ENCODE measurements at regions not wholly inside any gene's neighbourhood (a gene's known extent, or its start where the extent isn't known, plus 50 kb on each side); places are given as distances from the start of the nearest gene placed in this dataset.

- H4K5ac ChIP-seq (ENCODE audit: low read depth, low read length) = no peak overlapping the region
- dilution Hi-C loops (cut with HindIII; ENCODE audit: low sequenced_read_pairs, unreplicated experiment) = no loop called here
- no peak overlapping the region for H3K4me2 ChIP-seq (ENCODE audit: low read depth, low read length)
- TF ChIP-seq USF2 (IDR thresholded peaks at IDR 0.05; ENCODE audit: low read depth, low read length) = no peak
- TF ChIP-seq RAD21 (IDR thresholded peaks at IDR 0.05; ENCODE audit: low read length) = no peak
- TF ChIP-seq SMC3 (IDR thresholded peaks at IDR 0.05; ENCODE audit: low read depth, low read length) = no peak
- TF ChIP-seq RFX5 (IDR thresholded peaks at IDR 0.05; ENCODE audit: low read depth, low read length) = no peak
- TF ChIP-seq POLR2A (IDR thresholded peaks at IDR 0.05; ENCODE audit: low read depth, low read length) = no peak
- TF ChIP-seq FOS (IDR thresholded peaks at IDR 0.05; ENCODE audit: low read depth, low read length) = no peak
- TF ChIP-seq MAZ (IDR thresholded peaks at IDR 0.05; ENCODE audit: borderline replicate concordance, low read depth, low read length) = no peak
- TF ChIP-seq CHD1 (IDR thresholded peaks at IDR 0.05; ENCODE audit: low read depth, low read length) = no peak
- no peak for TF ChIP-seq ELK1 (IDR thresholded peaks at IDR 0.05; ENCODE audit: borderline replicate concordance, low read depth, low read length)
- H2BK20ac ChIP-seq (ENCODE audit: low read depth, low read length) = no peak overlapping the region
- no peak overlapping the region for H3K14ac ChIP-seq (replicated peaks; ENCODE audit: low read depth, low read length)
- H3K9ac ChIP-seq (ENCODE audit: low read depth, low read length) = no peak overlapping the region
- 60% methylated on average over 1 of the region's 6 CpGs; no CpG with 5 or more reads in 1 of the 2 experiments for WGBS, 2 experiments (ENCODE audit: extremely low coverage in 2 of 2, insufficient read length in 1 of 2)
- no peaks in the 10 kb centered on the region for H3K9me1 ChIP-seq (ENCODE audit: insufficient read depth, low read length)
- H4K91ac ChIP-seq (ENCODE audit: insufficient read depth, low read depth, low read length) = no peak overlapping the region
- no peak overlapping the region for H3K27ac ChIP-seq (ENCODE audit: insufficient read depth, low read length)
- H3K4me3 ChIP-seq (ENCODE audit: insufficient read depth, low read depth, low read length) = no peak overlapping the region
- H3K23ac ChIP-seq (ENCODE audit: low read depth, low read length) = no peak overlapping the region
- H4K8ac ChIP-seq (ENCODE audit: low read depth in 2 of 2, low read length in 2 of 2) = no peak overlapping the region
- H2AK9ac ChIP-seq (replicated peaks; ENCODE audit: low read depth, low read length, poor library complexity) = no peak overlapping the region
- H2AFZ ChIP-seq (replicated peaks; ENCODE audit: low read length, poor library complexity) = no peak overlapping the region
- H3K56ac ChIP-seq (ENCODE audit: extremely low read depth, insufficient read depth, low read length) = no peak overlapping the region
- no peaks in the 10 kb centered on the region for H3K4me1 ChIP-seq (ENCODE audit: control insufficient read depth, insufficient read depth, low read length)
- H2BK15ac ChIP-seq (ENCODE audit: low read depth, low read length) = no peak overlapping the region
- no peak overlapping the region for H2AK5ac ChIP-seq (ENCODE audit: low read depth, low read length)
- H3K36me3 ChIP-seq (ENCODE audit: control insufficient read depth, insufficient read depth, low read length) = no peaks in the 10 kb centered on the region
- H3K18ac ChIP-seq (ENCODE audit: low read depth, low read length) = no peak overlapping the region
- no peaks in the 10 kb centered on the region for H3K9me3 ChIP-seq (ENCODE audit: control insufficient read depth, insufficient read depth, low read length)
- BruUV-seq (replicated peaks) = no TSS peak
- in situ Hi-C loops (cut with MboI; ENCODE audit: low sequenced_read_pairs) = no loop called here
- H3K27me3 ChIP-seq (ENCODE audit: control insufficient read depth, insufficient read depth, low read length) = no peaks in the 10 kb centered on the region
- H2BK120ac ChIP-seq (ENCODE audit: low read depth, low read length) = no peak overlapping the region
- intact Hi-C loops (cut with micrococcal nuclease) = loop anchor here (5.0 kb wide), 1 partner anchor 61 kb away; no protein-coding TSS in a partner anchor
- no peak overlapping the region for H2BK5ac ChIP-seq (ENCODE audit: low read depth, low read length, poor library complexity, severe bottlenecking)
- CTCF ChIA-PET = no interaction called here
- POLR2A ChIA-PET (ENCODE audit: unreplicated experiment) = no interaction called here
- H3K4ac ChIP-seq (ENCODE audit: low read depth, low read length) = no peak overlapping the region
- no peak for DNase-seq
- H4K20me1 ChIP-seq (ENCODE audit: insufficient read depth, low read length) = no peaks in the 10 kb centered on the region
- no peak for ATAC-seq (ENCODE audit: low read depth)
- H3K79me1 ChIP-seq (ENCODE audit: low read depth in 1 of 2, low read length in 2 of 2) = no peaks in the 10 kb centered on the region
Measured at GRCh38 chr12:20150835-20151422, 217.4 kb upstream of the PDE3A start.
